ENCODE measurements at regions not wholly inside any gene's neighbourhood (a gene's known extent, or its start where the extent isn't known, plus 50 kb on each side); places are given as distances from the start of the nearest gene placed in this dataset.

GRCh38 chr15:81882504-81882903, 163.3 kb downstream of the MEX3B start:
- TF ChIP-seq CTCF (IDR thresholded peaks at IDR 0.05) (no peak), JUN (CRISPR knock-in tag; IDR thresholded peaks at IDR 0.05) (no peak), SP1 (CRISPR knock-in tag; conservative IDR thresholded peaks at IDR 0.05) (no peak), CREB1 (CRISPR knock-in tag; IDR thresholded peaks at IDR 0.05) (no peak), ETV6 (CRISPR knock-in tag; IDR thresholded peaks at IDR 0.05) (no peak), ZNF281 (CRISPR knock-in tag; IDR thresholded peaks at IDR 0.05) (no peak), IRF1 (CRISPR knock-in tag; IDR thresholded peaks at IDR 0.05) (no peak)
